NT2/D1 (cell line): ENCODE measurements at regions not wholly inside any gene's neighbourhood (a gene's known extent, or its start where the extent isn't known, plus 50 kb on each side); places are given as distances from the start of the nearest gene placed in this dataset.

Experiments
- SUZ12 ChIP-seq: IDR thresholded peaks from 2 replicates; pipeline ENCODE4 v1.6.1; 2011; ENCODE audit not compliant: insufficient read length, insufficient read depth; ENCODE audit errors: extremely low read depth
- YY1 ChIP-seq: IDR thresholded peaks from 2 replicates; pipeline ENCODE4 v1.6.1; 2011; ENCODE audit not compliant: insufficient read length, insufficient read depth

DNA sequence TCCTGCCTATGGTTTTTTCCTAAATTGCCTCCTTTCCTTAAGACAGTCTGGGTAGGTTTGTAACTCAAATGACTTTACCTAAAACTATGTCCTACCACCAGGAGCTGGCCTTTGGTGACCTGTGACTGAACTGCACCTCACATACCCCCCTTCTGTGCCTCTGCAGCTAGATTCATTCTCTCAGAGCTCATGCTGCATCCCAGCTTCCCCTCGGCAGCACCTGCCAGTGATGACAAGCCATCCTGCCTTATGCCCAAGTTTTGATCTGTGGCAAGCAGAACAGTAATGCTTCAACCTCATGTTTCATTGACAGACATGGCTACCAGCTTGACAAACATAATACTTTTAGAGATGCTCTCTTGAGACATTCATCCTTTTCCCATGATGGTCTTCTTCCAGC lies 141.9 kb downstream of the TSEN15 start:
- no peak for TF ChIP-seq YY1
- TF ChIP-seq SUZ12: no peak
